ENCODE measurements at regions not wholly inside any gene's neighbourhood (a gene's known extent, or its start where the extent isn't known, plus 50 kb on each side); places are given as distances from the start of the nearest gene placed in this dataset.

DNA sequence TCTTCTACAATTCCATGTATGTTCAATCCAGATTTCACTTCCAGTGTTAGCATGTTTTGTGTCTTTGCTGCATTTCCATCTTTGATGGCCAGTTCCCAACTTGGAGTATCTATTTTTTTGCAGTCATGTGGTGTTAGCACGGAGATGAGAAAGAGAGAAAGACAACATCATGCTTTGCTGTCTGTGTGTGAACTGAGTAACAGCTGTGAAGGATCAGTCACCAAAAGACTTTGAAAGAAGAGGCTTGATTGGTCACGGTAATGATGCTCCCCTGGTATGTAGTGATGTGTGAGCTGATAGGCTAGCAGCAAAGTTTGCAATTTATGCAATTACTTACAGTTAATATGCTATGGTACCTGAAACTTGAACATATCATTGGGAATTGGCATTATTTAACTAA is 731.3 kb upstream of the NRSN1 start:
- DNase-seq, result no peak

DNA sequence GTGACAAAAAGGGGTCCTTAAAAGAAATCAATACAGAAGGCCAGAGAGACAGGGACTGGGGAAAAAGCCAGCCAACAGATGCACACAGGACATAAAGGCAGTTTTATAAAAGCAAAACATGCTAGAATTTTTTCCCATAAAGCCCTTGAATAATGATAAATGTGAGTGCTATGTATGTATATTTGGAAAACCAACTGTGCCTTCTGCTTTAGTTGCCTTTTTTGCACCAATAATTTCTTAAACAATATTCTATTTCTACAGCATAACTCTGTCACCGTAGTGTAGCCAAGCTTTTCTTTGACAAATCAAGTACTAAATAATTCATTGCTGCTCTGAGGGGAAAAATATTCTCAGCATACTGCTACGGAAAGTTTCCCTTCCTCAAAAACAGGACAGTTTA is 730.6 kb upstream of the NRSN1 start:
- DNase-seq, result no peak

GRCh38 chr6:23396949-23397348 is 729.1 kb upstream of the NRSN1 start:
- DNase-seq, result no peak

DNA sequence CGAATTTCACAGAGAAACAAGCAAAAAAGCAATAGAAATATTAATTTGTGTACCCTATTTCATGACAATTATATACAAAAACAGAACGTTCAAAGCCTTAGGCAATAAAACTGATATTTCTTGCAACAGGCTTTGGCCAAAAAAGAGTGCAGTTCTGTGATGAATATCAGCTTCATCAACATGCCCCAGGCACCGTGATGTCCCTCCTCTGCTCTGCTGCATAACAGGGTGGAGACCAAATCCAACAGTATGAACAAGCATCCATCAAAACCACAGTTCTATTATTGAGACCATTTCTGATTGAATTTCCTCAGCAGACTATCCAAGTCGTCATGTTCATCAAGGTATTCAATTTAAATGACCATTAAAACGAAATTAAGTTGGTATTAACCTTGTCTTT is 722.6 kb upstream of the NRSN1 start:
- no peak for DNase-seq

GRCh38 chr6:23409531-23409930 is 716.5 kb upstream of the NRSN1 start:
- no peak for DNase-seq

- no peak for DNase-seq
Observed at GRCh38 chr6:23410439-23410838, 715.6 kb upstream of the NRSN1 start.

DNA sequence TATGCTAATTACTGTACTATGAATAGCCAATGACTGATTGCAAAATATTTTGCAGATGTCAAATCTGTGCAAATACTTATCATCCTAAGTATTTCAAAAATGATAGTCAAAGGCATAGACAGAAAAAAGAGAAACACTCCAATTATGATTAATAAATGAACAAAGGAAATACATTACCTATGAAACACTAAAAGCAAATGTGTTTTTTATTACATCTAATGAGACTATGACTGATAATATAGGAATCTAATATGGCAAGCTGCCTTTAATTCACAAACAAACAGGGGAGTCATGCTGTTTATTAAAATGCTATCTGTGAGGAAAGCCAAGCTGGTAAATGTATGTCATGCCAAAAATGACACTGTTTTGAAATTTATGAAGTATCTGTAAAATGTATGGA is 713.2 kb upstream of the NRSN1 start:
- DNase-seq, result no peak

DNA sequence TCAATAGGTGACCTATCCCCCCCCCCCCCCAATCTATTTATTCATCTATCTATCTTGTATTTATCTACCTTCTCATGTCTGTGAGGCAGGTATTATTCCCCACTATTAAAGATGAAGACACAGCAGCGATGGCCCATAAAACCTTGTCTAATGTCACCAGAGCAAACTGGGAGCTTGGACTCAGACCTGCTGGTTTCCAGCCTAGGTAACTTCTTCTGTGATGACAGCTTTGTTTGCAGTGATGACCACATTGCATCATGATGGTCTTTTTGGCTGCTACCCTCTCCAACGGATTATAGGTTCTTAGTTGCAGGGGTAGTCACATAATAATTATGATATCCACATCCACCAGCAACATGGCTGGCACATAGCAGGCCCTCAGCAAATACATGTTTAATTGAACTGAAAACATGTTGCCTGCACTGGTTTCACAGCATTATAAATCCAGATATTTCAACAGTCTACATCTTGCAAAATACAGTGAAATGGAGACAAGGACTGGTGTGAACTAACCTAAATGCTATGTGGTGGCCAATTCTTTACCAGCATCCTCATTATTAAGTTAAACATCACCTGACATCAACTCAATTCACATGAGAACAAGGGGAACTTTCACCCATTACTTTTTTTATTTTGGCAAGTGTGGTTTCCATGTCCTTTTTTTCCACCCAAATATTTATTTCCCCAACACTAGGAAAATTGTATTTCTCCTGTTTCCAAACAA is 712.5 kb upstream of the NRSN1 start:
- no peak for DNase-seq

GRCh38 chr6:23414051-23414445 is 712.0 kb upstream of the NRSN1 start:
- DNase-seq, result no peak

DNA sequence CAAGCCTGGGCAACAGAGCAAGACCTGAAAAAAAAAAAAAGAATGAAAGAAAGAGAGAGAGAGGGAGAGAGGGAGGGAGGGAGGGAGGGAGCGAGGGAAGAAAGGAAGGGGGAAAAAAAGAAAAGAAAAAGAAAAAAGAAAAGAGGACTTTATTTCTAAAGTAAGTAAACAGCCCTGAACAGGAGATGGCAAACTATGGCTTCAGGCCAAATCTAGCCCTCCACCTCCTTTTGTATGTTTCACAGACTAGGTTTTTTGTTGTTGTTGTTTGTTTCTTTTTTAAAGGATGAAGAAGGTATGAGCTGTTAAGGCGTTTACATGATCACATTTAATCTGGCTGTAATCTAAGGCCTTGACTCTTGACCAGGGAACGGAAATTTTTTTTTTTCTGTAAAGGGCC is 711.1 kb upstream of the NRSN1 start:
- DNase-seq, result no peak

- no peak for DNase-seq
Observed at GRCh38 chr6:23415819-23416427, 710.1 kb upstream of the NRSN1 start.

- DNase-seq, result no peak
Observed at GRCh38 chr6:23417133-23417532, 708.9 kb upstream of the NRSN1 start.

DNA sequence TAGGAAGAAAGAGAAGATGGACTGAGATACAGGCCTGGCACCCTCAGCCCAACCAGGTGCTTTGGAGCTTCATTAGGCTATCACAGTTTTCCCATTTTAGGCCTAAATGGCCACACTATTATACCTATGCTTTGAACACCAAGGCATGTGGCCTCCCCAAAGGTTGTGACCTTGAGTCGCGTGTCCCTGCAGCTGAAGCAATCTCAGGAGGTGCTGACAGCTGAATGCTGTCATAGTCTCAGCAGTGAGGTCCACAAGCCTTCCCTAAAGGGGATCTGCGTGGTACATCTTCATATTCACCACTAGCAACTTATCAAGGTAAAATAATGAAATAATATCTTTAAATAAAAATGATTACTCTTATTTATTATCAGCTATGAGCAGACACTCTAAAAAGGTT is 707.9 kb upstream of the NRSN1 start:
- DNase-seq, result no peak

- no peak for DNase-seq
Observed at GRCh38 chr6:23419046-23419445, 707.0 kb upstream of the NRSN1 start.

DNA sequence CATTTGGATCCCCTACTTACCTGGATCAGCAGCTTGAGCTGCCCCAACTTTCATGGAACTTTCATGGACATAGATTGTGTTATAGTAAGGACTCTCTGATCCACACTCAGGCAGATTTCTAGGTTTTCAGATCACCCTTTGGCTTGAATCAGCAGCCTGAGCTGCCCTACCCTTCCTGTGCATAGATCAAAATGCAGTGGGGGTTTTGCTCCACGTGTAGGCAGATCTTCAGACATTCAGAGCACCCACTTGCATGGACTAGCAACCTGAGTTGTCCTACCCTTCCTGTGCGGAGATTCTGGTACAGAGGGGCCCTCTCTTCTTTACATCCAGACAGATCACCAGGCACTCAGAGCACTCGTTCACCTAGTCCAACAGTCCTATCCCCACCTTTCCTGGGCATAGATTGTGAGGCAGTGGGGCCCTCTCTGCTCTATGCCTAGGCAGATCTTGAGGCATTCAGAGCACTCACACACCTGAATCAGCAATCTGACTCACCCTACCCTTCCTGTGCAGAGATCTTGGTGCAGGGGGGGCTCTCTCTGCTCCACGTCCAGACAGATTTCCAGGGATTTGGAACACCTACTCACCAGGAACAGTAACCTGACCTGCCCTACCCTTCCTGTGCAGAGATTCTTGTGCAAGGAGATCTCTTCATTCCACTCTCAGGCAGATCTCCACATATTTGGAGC is 705.2 kb upstream of the NRSN1 start:
- DNase-seq, result no peak

GRCh38 chr6:23424584-23424983 is 701.4 kb upstream of the NRSN1 start:
- no peak for DNase-seq

- no peak for DNase-seq
Observed at GRCh38 chr6:23435126-23435525, 690.9 kb upstream of the NRSN1 start.

DNA sequence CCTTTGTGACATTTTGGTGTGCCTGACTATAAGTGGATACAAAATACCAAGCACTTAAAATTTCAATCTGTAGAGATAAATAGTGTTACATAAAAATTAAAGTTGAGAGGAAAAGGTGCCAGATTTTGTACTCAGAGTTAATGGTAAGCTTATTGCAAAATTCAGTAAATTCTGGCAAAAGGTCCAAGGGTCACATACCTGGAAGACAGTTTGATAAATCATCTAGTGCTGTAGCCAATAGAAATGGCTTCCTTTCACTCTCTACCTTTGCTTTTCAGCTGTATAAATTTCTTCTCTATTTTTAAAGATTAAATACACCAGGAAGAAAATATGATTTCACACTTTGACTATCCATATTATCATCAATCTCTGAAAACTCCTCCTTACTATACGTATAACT is 690.2 kb upstream of the NRSN1 start:
- DNase-seq, result no peak

DNA sequence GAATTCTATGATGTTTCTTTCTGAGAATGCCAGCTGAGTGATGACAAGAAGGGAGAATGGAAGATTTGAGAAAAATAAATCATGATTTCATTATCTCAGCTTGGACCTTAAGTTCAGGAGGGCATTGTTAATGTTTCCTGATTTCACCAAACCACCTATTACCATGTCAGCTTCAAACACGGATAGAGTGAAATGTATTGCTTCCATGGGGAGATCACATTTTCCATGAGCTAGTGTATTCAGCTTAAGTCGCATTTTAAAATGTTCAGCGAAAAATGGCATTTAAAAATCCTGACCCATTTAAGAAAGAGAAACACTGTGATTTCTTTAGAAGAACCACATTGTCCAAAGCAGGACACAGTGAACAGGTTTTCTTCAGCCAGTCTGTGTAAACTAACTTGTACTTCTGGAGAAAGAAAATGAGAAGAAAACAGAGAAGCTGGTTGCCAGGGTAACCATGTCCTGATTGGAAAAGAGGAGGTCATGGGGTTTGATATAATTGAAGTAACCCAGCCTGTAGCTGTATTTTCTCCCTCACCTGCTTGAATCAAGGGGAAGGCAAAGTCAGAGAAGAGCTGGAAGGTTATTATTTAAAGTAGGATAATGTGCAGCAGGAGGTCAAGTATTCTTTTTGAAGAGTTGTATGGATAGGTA is 684.1 kb upstream of the NRSN1 start:
- no peak for DNase-seq

GRCh38 chr6:23445157-23445710 is 680.8 kb upstream of the NRSN1 start:
- no peak for DNase-seq

GRCh38 chr6:23446469-23446967 is 679.5 kb upstream of the NRSN1 start:
- no peak for DNase-seq

GRCh38 chr6:23447731-23448130 is 678.3 kb upstream of the NRSN1 start:
- no peak for DNase-seq

DNA sequence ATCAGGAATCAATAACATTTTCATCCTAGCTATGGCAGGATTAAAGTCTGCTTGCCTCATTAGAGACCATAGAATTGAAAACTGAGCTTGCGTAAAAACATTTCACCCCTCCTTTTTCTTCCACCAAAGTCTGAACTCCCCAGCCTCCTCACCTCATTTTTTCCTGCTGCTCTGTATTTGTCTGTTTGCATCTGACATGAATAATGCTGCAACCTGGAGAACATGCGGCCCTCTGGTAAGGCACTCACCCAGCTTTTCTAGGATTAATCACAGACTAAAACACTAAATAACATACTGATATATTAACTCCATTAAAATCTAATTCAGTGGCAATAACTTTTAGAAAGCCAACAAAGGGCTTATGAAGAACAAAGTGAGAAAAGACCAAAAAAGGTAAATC is 677.7 kb upstream of the NRSN1 start:
- no peak for DNase-seq

Data from CD4-positive, alpha-beta T cell treated with Interleukin-21 for 1 hour (primary cell).